ENCODE measurements at regions not wholly inside any gene's neighbourhood (a gene's known extent, or its start where the extent isn't known, plus 50 kb on each side); places are given as distances from the start of the nearest gene placed in this dataset.
A peak's percentile ranks its signal among the peaks of the same experiment; 100 is the strongest.

GRCh38 chr14:51160871-51161270 lies 66.0 kb upstream of the TRIM9 start:
- H3K4me3 ChIP-seq (ENCODE audit: low read length): no peak overlapping the region
- no peaks in the 10 kb centered on the region for H3K4me1 ChIP-seq (ENCODE audit: control insufficient read depth, insufficient read depth, low read length)
- no peak overlapping the region for H3K27ac Mint-ChIP-seq
- TF ChIP-seq CTCF (IDR thresholded peaks at IDR 0.05): no peak
- H3K27me3 Mint-ChIP-seq (ENCODE audit: low read depth in 2 of 2): no peaks in the 10 kb centered on the region
- H3K36me3 ChIP-seq (ENCODE audit: control insufficient read depth, insufficient read depth, low read length): no peaks in the 10 kb centered on the region
- intact Hi-C loops (cut with micrococcal nuclease): no loop called here
- H3K9me3 Mint-ChIP-seq: no peaks in the 10 kb centered on the region
- H3K9me3 ChIP-seq (ENCODE audit: control insufficient read depth, insufficient read depth, low read length): no peaks in the 10 kb centered on the region
- H3K36me3 Mint-ChIP-seq: no peaks in the 10 kb centered on the region
- no peaks in the 10 kb centered on the region for H3K27me3 ChIP-seq (ENCODE audit: control insufficient read depth, insufficient read depth, low read length)
- H3K4me3 Mint-ChIP-seq: no peak overlapping the region
- H3K4me1 Mint-ChIP-seq: no peaks in the 10 kb centered on the region
- no peak overlapping the region for H3K27ac ChIP-seq (ENCODE audit: low read length)
- 73% methylated on average over 1 of the region's 2 CpGs for WGBS (ENCODE audit: insufficient coverage)
- DNase-seq (no peak), ATAC-seq (no peak)

- no peaks in the 10 kb centered on the region for H3K9me3 Mint-ChIP-seq
- H3K27ac Mint-ChIP-seq: no peak overlapping the region
- Histone ChIP-seq H3K27me3 (ENCODE audit: control insufficient read depth, insufficient read depth, low read length) (no peaks in the 10 kb centered on the region), H3K27ac (ENCODE audit: low read length) (no peak overlapping the region), H3K9me3 (ENCODE audit: control insufficient read depth, insufficient read depth, low read length) (no peaks in the 10 kb centered on the region), H3K4me3 (ENCODE audit: low read length) (no peak overlapping the region), H3K4me1 (ENCODE audit: control insufficient read depth, insufficient read depth, low read length) (no peaks in the 10 kb centered on the region), H3K36me3 (ENCODE audit: control insufficient read depth, insufficient read depth, low read length) (no peaks in the 10 kb centered on the region)
- no peak for TF ChIP-seq CTCF (IDR thresholded peaks at IDR 0.05)
- no peak for ATAC-seq
- H3K4me3 Mint-ChIP-seq: no peak overlapping the region
- intact Hi-C loops (cut with micrococcal nuclease): no loop called here
- peaks cover 8 to 17% of the 10 kb centered on the region in 2 donors for H3K4me1 Mint-ChIP-seq
- H3K27me3 Mint-ChIP-seq (ENCODE audit: low read depth in 2 of 2): no peaks in the 10 kb centered on the region
- WGBS (ENCODE audit: insufficient coverage): 93% methylated on average over 2 of the region's 3 CpGs
- H3K36me3 Mint-ChIP-seq: no peaks in the 10 kb centered on the region
- DNase-seq: no peak
These were observed 70.5 kb upstream of the TRIM9 start for GRCh38 chr14:51165415-51165814.

- no peaks in the 10 kb centered on the region for H3K4me1 ChIP-seq (ENCODE audit: control insufficient read depth, insufficient read depth, low read length)
- ATAC-seq (peak in 1 of 3 donors; percentile 33), DNase-seq (no peak)
- no peak overlapping the region for H3K27ac ChIP-seq (ENCODE audit: low read length)
- no peaks in the 10 kb centered on the region for H3K27me3 ChIP-seq (ENCODE audit: control insufficient read depth, insufficient read depth, low read length)
- TF ChIP-seq CTCF (IDR thresholded peaks at IDR 0.05): no peak
- intact Hi-C loops (cut with micrococcal nuclease): no loop called here
- no peaks in the 10 kb centered on the region for H3K9me3 Mint-ChIP-seq
- no peak overlapping the region for H3K4me3 Mint-ChIP-seq
- H3K27me3 Mint-ChIP-seq (ENCODE audit: low read depth in 2 of 2): peaks cover 0 to under 1% of the 10 kb centered on the region in 2 donors
- peaks cover 8 to 17% of the 10 kb centered on the region in 2 donors for H3K4me1 Mint-ChIP-seq
- no peaks in the 10 kb centered on the region for H3K9me3 ChIP-seq (ENCODE audit: control insufficient read depth, insufficient read depth, low read length)
- no peak overlapping the region for H3K4me3 ChIP-seq (ENCODE audit: low read length)
- no peaks in the 10 kb centered on the region for H3K36me3 Mint-ChIP-seq
- H3K27ac Mint-ChIP-seq: no peak overlapping the region
- H3K36me3 ChIP-seq (ENCODE audit: control insufficient read depth, insufficient read depth, low read length): no peaks in the 10 kb centered on the region
These were observed 72.3 kb upstream of the TMX1 start for GRCh38 chr14:51167587-51168214.

- Histone ChIP-seq H3K4me3 (ENCODE audit: low read length) (no peak overlapping the region), H3K36me3 (ENCODE audit: control insufficient read depth, insufficient read depth, low read length) (no peaks in the 10 kb centered on the region), H3K9me3 (ENCODE audit: control insufficient read depth, insufficient read depth, low read length) (no peaks in the 10 kb centered on the region), H3K27me3 (ENCODE audit: control insufficient read depth, insufficient read depth, low read length) (no peaks in the 10 kb centered on the region), H3K27ac (ENCODE audit: low read length) (no peak overlapping the region), H3K4me1 (ENCODE audit: control insufficient read depth, insufficient read depth, low read length) (no peaks in the 10 kb centered on the region)
- Mint-ChIP-seq H3K4me1 (peaks cover 8 to 17% of the 10 kb centered on the region in 2 donors), H3K9me3 (no peaks in the 10 kb centered on the region), H3K4me3 (no peak overlapping the region), H3K27ac (no peak overlapping the region), H3K27me3 (ENCODE audit: low read depth in 2 of 2) (peaks cover 0 to 5% of the 10 kb centered on the region in 2 donors), H3K36me3 (no peaks in the 10 kb centered on the region)
- no peak for TF ChIP-seq CTCF (IDR thresholded peaks at IDR 0.05)
- 72% methylated on average over 1 of the region's 2 CpGs for WGBS (ENCODE audit: insufficient coverage)
- ATAC-seq: no peak
- no peak for DNase-seq
- intact Hi-C loops (cut with micrococcal nuclease): no loop called here
These were observed 71.8 kb upstream of the TMX1 start for GRCh38 chr14:51168215-51168613.
